Thymus (tissue), 11 donors: ENCODE measurements at regions not wholly inside any gene's neighbourhood (a gene's known extent, or its start where the extent isn't known, plus 50 kb on each side); places are given as distances from the start of the nearest gene placed in this dataset.

ENCODE experiments used
- DNase-seq, 9 donors: peaks; one replicate each; pipeline ENCODE4 v3.0.0-alpha.2; 2013; ENCODE audit warnings: low spot score in 9 of 9, low read depth in 6 of 9, missing footprints in 1 of 9
- H3K27ac ChIP-seq, 2 donors: one replicate each; pipeline ENCODE4 v1.5.1; 2013; ENCODE audit warnings: control low read depth in 1 of 2, low read depth in 1 of 2, low read length in 1 of 2, mild to moderate bottlenecking in 1 of 2, moderate library complexity in 1 of 2
- H3K27me3 ChIP-seq, 2 donors: one replicate each; pipeline ENCODE4 v1.5.1; 2013; ENCODE audit warnings: low read length in 1 of 2; ENCODE audit not compliant: control insufficient read depth in 2 of 2, insufficient read depth in 1 of 2
- H3K36me3 ChIP-seq, 2 donors: one replicate each; pipeline ENCODE4 v1.5.1; 2013; ENCODE audit warnings: low read length in 1 of 2, mild to moderate bottlenecking in 1 of 2, moderate library complexity in 1 of 2; ENCODE audit not compliant: control insufficient read depth in 2 of 2, insufficient read depth in 2 of 2
- H3K4me1 ChIP-seq, 2 donors: one replicate each; pipeline ENCODE4 v1.5.1; 2013; ENCODE audit warnings: low read length in 2 of 2; ENCODE audit not compliant: control insufficient read depth in 2 of 2, insufficient read depth in 2 of 2
- H3K4me3 ChIP-seq, 2 donors: one replicate each; pipeline ENCODE4 v1.5.1; 2013; ENCODE audit warnings: low read length in 2 of 2, control low read depth in 1 of 2, mild to moderate bottlenecking in 1 of 2
- H3K9me3 ChIP-seq, 2 donors: one replicate each; pipeline ENCODE4 v1.5.1; 2013; ENCODE audit warnings: low read length in 1 of 2, mild to moderate bottlenecking in 1 of 2; ENCODE audit not compliant: control insufficient read depth in 2 of 2, insufficient read depth in 1 of 2
- WGBS: extraction: QIAGEN DNeasy Blood & Tissue Kit; methylation state at CpG from one replicate; pipeline ENCODE4 v1.1.7; 2013; 5-methylcytosine and 5-hydroxymethylcytosine counted together
- donor health status: healthy.

GRCh38 chr18:29123706-29124530, 947.0 kb upstream of the CDH2 start:
- Histone ChIP-seq H3K27me3 (no peaks in the 10 kb centered on the region), H3K36me3 (no peaks in the 10 kb centered on the region), H3K4me3 (no peak overlapping the region), H3K27ac (no peak overlapping the region), H3K4me1 (no peaks in the 10 kb centered on the region), H3K9me3 (no peaks in the 10 kb centered on the region)
- 93% methylated on average over 1 of the region's 1 CpG for WGBS
- DNase-seq: no peak

DNA sequence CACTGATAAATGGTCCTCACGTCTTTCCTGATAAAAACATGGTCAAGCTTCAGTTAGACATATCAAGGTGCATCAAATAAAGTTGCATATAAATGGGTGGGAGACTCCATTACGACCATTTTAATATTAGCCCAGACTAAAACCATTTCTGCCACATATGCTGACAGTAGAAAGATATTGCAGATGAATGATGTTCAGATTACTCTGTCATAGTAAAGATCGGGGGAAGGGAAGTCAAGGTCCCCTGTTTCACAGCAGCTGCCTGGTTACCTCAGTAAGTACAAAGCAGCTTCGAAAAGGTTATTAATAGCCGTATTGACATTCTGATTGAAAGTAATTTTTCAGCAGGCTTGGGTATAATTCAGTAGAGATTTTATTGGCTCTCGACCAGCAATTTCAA, 927.7 kb upstream of the CDH2 start:
- DNase-seq: no peak
- Histone ChIP-seq H3K27me3 (no peaks in the 10 kb centered on the region), H3K4me3 (no peak overlapping the region), H3K36me3 (no peaks in the 10 kb centered on the region), H3K4me1 (no peaks in the 10 kb centered on the region), H3K27ac (no peak overlapping the region), H3K9me3 (no peaks in the 10 kb centered on the region)
- WGBS: 92% methylated on average over 6 of the region's 6 CpGs

- no peak overlapping the region for H3K4me3 ChIP-seq
- no peak for DNase-seq
- H3K27ac ChIP-seq: no peak overlapping the region
- H3K4me1 ChIP-seq: no peaks in the 10 kb centered on the region
- no peaks in the 10 kb centered on the region for H3K27me3 ChIP-seq
- no peaks in the 10 kb centered on the region for H3K9me3 ChIP-seq
- H3K36me3 ChIP-seq: no peaks in the 10 kb centered on the region
- 96% methylated on average over 1 of the region's 1 CpG for WGBS
Observed at GRCh38 chr18:29104227-29104626, 927.3 kb upstream of the CDH2 start.

DNA sequence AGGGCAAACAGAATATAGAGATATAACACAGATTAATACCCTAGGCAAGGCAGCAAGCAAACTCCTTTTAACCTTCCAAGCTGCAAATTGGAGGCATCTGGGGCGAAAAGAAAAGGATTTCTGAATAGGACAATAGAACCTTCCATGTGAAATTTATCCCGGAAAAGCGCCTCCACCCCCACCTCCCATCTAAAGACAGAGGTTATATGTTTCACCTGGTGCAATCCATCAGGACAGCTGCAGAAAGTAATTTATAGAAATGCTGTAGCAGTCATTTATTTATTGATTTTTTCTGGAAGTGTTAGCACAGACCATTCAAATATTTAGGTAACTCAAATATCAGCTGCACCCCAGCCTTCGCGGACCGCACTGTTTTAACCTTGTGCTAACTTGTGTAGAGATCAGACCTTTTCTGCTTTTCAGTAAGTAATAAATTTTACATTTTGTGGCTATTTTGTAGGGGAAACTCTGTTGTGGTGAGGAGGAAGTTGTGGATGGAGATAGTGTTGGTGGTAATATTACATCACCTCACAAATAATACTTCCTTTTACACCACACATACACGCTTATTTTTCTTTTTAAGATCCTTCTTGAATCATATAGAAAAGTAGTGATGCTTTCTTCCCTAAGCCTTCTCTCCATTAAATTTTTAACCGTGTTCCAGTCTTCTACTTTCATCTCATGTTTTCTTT, 919.3 kb upstream of the CDH2 start:
- Histone ChIP-seq H3K4me1 (no peaks in the 10 kb centered on the region), H3K27me3 (no peaks in the 10 kb centered on the region), H3K9me3 (no peaks in the 10 kb centered on the region), H3K36me3 (no peaks in the 10 kb centered on the region), H3K27ac (no peak overlapping the region), H3K4me3 (no peak overlapping the region)
- DNase-seq: no peak
- WGBS: 30% methylated on average over 8 of the region's 8 CpGs

DNA sequence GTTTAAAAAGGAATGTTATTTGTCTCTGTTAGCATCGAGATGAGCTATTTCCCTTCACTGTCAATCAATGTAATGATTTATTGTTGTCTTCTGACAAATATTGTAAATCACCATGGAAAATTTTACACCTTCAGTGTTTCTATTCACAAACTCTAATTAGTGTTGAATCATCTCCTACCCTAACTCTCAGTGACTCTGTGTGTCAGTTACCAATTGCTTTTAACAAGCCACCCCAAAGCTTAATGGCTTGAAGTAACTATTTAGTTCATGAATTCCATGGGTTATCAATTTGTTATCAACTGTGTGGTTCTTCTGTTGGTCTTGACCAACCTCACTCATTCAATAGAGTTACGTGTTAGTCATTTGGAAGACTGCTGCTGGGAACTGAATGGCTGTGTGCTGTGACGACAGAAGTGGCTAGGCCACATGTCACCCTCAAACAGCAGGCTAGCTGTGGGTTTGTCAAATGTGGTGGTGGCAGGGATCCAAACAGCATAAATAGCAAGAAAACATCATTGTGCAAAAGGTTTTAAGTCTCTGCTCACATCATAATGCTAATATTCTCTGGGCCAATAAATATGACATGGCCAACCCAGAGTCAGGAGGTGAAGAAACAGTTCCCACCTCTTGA, 910.8 kb upstream of the CDH2 start:
- no peaks in the 10 kb centered on the region for H3K36me3 ChIP-seq
- no peak for DNase-seq
- no peaks in the 10 kb centered on the region for H3K27me3 ChIP-seq
- H3K27ac ChIP-seq: no peak overlapping the region
- H3K4me1 ChIP-seq: no peaks in the 10 kb centered on the region
- H3K4me3 ChIP-seq: no peak overlapping the region
- 88% methylated on average over 3 of the region's 3 CpGs for WGBS
- no peaks in the 10 kb centered on the region for H3K9me3 ChIP-seq

DNA sequence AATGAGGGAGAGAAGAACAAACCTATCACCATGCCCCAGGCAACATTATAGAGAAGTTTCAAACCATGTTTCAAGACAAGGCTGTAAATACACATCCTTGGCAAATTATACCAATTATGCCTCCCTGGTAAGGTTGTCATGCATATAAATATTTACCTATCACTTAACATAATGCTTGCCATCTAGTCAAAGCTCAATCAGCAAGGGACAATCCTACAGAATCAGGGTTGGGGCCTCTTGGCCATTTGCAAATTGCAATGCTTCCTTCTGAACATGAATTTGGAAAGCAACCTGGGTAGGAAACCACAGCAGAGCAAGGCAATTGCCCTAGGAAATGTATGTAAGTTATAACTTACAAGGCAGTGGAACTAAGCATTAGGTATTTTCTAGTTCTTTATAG, 907.2 kb upstream of the CDH2 start:
- Histone ChIP-seq H3K27me3 (no peaks in the 10 kb centered on the region), H3K36me3 (no peaks in the 10 kb centered on the region), H3K27ac (no peak overlapping the region), H3K4me3 (no peak overlapping the region), H3K9me3 (no peaks in the 10 kb centered on the region), H3K4me1 (no peaks in the 10 kb centered on the region)
- no peak for DNase-seq

- no peak overlapping the region for H3K4me3 ChIP-seq
- H3K9me3 ChIP-seq: no peaks in the 10 kb centered on the region
- H3K4me1 ChIP-seq: no peaks in the 10 kb centered on the region
- no peaks in the 10 kb centered on the region for H3K27me3 ChIP-seq
- no peak overlapping the region for H3K27ac ChIP-seq
- no peak for DNase-seq
- H3K36me3 ChIP-seq: no peaks in the 10 kb centered on the region
- 93% methylated on average over 4 of the region's 4 CpGs for WGBS
Observed at GRCh38 chr18:29083545-29083944, 906.6 kb upstream of the CDH2 start.

GRCh38 chr18:29080946-29081345, 904.0 kb upstream of the CDH2 start:
- Histone ChIP-seq H3K27me3 (no peaks in the 10 kb centered on the region), H3K36me3 (no peaks in the 10 kb centered on the region), H3K4me1 (no peaks in the 10 kb centered on the region), H3K9me3 (no peaks in the 10 kb centered on the region), H3K27ac (no peak overlapping the region), H3K4me3 (no peak overlapping the region)
- WGBS: 93% methylated on average over 3 of the region's 3 CpGs
- DNase-seq: no peak

DNA sequence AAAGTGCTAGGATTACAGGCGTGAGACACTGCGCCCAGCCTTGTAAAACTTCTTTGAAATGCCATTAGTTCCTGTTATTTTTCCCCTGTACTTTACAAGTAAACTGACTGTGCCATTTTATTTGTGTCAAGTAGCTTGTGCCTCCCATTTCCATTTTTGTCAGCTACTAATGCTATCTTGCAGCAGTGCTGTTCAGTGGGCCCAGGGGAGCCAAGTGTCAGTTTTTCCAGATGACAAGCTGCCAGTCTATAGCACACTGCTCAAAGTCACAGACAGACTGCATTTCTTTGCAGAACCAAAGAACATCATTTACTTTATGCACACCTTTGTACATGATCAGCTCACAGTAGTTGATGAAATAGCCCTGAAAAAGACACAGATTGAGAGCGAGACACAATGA, 901.3 kb upstream of the CDH2 start:
- WGBS: 97% methylated on average over 3 of the region's 3 CpGs
- no peak for DNase-seq
- no peaks in the 10 kb centered on the region for H3K36me3 ChIP-seq
- no peaks in the 10 kb centered on the region for H3K27me3 ChIP-seq
- no peaks in the 10 kb centered on the region for H3K4me1 ChIP-seq
- no peak overlapping the region for H3K4me3 ChIP-seq
- H3K9me3 ChIP-seq: no peaks in the 10 kb centered on the region
- H3K27ac ChIP-seq: no peak overlapping the region
